IMR-90 (cell line): ENCODE measurements at regions not wholly inside any gene's neighbourhood (a gene's known extent, or its start where the extent isn't known, plus 50 kb on each side); places are given as distances from the start of the nearest gene placed in this dataset.

Experiments used
- ATAC-seq: fragments of 200-7000 bp; cut with Tn5 transposase; 2 replicates; pipeline ENCODE4 v1.9.1; 2020; ENCODE audit warnings: low read depth, mild to moderate bottlenecking, moderate library complexity
- BruUV-seq: library from RNA; stranded (reverse); fragments of 400-500 nt; replicated peaks from 2 replicates; lab custom pipeline; 2021; lab: Mats Ljungman, UMichigan
- CTCF ChIA-PET: fragments of 300-600 bp; formaldehyde crosslinking; extraction: SDS; loops from one replicate; lab custom pipeline; 2021; ENCODE audit warnings: antibody characterized with exemption; lab: Yijun Ruan, JAX
- POLR2A ChIA-PET: fragments of 300-600 bp; sonication (Branson Sonifier 250); formaldehyde crosslinking; loops from one replicate; lab custom pipeline; 2022; ENCODE audit warnings: antibody characterized with exemption; ENCODE audit not compliant: unreplicated experiment; lab: Charles Lee
- DNase-seq: peaks from one replicate; pipeline ENCODE4 v3.0.0; 2013
- H2AFZ ChIP-seq: replicated peaks from 2 replicates; pipeline ENCODE3; 2013; ENCODE audit warnings: low read length, mild to moderate bottlenecking; ENCODE audit not compliant: poor library complexity
- H2AK5ac ChIP-seq: 2 replicates; pipeline ENCODE4 v1.6.1; 2013; ENCODE audit warnings: low read depth, low read length, inconsistent platforms
- H2AK9ac ChIP-seq: replicated peaks from 2 replicates; pipeline ENCODE3; 2013; ENCODE audit warnings: mild to moderate bottlenecking, low read depth, low read length, moderate library complexity; ENCODE audit not compliant: poor library complexity
- H2BK120ac ChIP-seq: 2 replicates; pipeline ENCODE4 v1.6.1; 2013; ENCODE audit warnings: low read depth, low read length, inconsistent platforms
- H2BK15ac ChIP-seq: 3 replicates; pipeline ENCODE4 v1.6.1; 2013; ENCODE audit warnings: low read depth, low read length, inconsistent platforms
- H2BK20ac ChIP-seq: 2 replicates; pipeline ENCODE4 v1.6.1; 2013; ENCODE audit warnings: low read depth, mild to moderate bottlenecking, inconsistent platforms, low read length, moderate library complexity
- H2BK5ac ChIP-seq: 2 replicates; pipeline ENCODE4 v1.6.1; 2013; ENCODE audit warnings: mild to moderate bottlenecking, low read depth, low read length, inconsistent platforms; ENCODE audit not compliant: poor library complexity, severe bottlenecking
- H3K14ac ChIP-seq: replicated peaks from 2 replicates; pipeline ENCODE4 v1.6.1; 2013; ENCODE audit warnings: low read depth, low read length, inconsistent platforms
- H3K18ac ChIP-seq: 2 replicates; pipeline ENCODE4 v1.6.1; 2013; ENCODE audit warnings: low read depth, low read length, control low read depth
- H3K23ac ChIP-seq: 2 replicates; pipeline ENCODE4 v1.6.1; 2013; ENCODE audit warnings: low read depth, low read length, inconsistent platforms
- H3K27ac ChIP-seq: 2 replicates; pipeline ENCODE4 v1.5.1; 2013; ENCODE audit warnings: mild to moderate bottlenecking, control low read depth, low read length; ENCODE audit not compliant: insufficient read depth
- H3K27me3 ChIP-seq: 2 replicates; pipeline ENCODE4 v1.6.1; 2013; ENCODE audit warnings: low read length; ENCODE audit not compliant: control insufficient read depth, insufficient read depth
- H3K36me3 ChIP-seq: 2 replicates; pipeline ENCODE4 v1.6.1; 2013; ENCODE audit warnings: low read length, mixed read lengths; ENCODE audit not compliant: control insufficient read depth, insufficient read depth
- H3K4ac ChIP-seq: 2 replicates; pipeline ENCODE4 v1.6.1; 2013; ENCODE audit warnings: low read depth, low read length, inconsistent platforms
- H3K4me1 ChIP-seq: 2 replicates; pipeline ENCODE4 v1.6.1; 2013; ENCODE audit warnings: low read length, mixed read lengths; ENCODE audit not compliant: control insufficient read depth, insufficient read depth
- H3K4me2 ChIP-seq: 2 replicates; pipeline ENCODE4 v1.6.1; 2013; ENCODE audit warnings: low read depth, mild to moderate bottlenecking, control low read depth, low read length, moderate library complexity
- H3K4me3 ChIP-seq: 2 replicates; pipeline ENCODE4 v1.5.1; 2013; ENCODE audit warnings: low read depth, mild to moderate bottlenecking, control low read depth, low read length, moderate library complexity; ENCODE audit not compliant: insufficient read depth
- H3K56ac ChIP-seq: 2 replicates; pipeline ENCODE4 v1.6.1; 2013; ENCODE audit warnings: low read length, inconsistent platforms; ENCODE audit not compliant: insufficient read depth; ENCODE audit errors: extremely low read depth
- H3K79me1 ChIP-seq, 2 experiments: 2 replicates each; pipeline ENCODE4 v1.6.1; 2013; ENCODE audit warnings: low read length in 2 of 2, inconsistent platforms in 1 of 2, low read depth in 1 of 2
- H3K9ac ChIP-seq: 2 replicates; pipeline ENCODE4 v1.6.1; 2013; ENCODE audit warnings: low read depth, low read length, control low read depth
- H3K9me1 ChIP-seq: 2 replicates; pipeline ENCODE4 v1.6.1; 2013; ENCODE audit warnings: low read length, inconsistent platforms; ENCODE audit not compliant: insufficient read depth
- H3K9me3 ChIP-seq: 2 replicates; pipeline ENCODE4 v1.6.1; 2013; ENCODE audit warnings: low read length; ENCODE audit not compliant: control insufficient read depth, insufficient read depth
- H4K20me1 ChIP-seq: 2 replicates; pipeline ENCODE4 v1.6.1; 2013; ENCODE audit warnings: low read length, inconsistent platforms; ENCODE audit not compliant: insufficient read depth
- H4K5ac ChIP-seq: 2 replicates; pipeline ENCODE4 v1.6.1; 2013; ENCODE audit warnings: mild to moderate bottlenecking, low read depth, low read length, control low read depth
- H4K8ac ChIP-seq, 2 experiments: 2 replicates each; pipeline ENCODE4 v1.6.1; 2013; ENCODE audit warnings: low read depth in 2 of 2, low read length in 2 of 2, control low read depth in 1 of 2, inconsistent platforms in 1 of 2
- H4K91ac ChIP-seq: 2 replicates; pipeline ENCODE4 v1.6.1; 2013; ENCODE audit warnings: low read depth, low read length, inconsistent platforms; ENCODE audit not compliant: insufficient read depth
- CEBPB ChIP-seq: IDR thresholded peaks from 2 replicates; pipeline ENCODE4 v1.6.1; 2012; ENCODE audit warnings: low read depth, low read length, improper control_type of control experiment
- CHD1 ChIP-seq: IDR thresholded peaks from 2 replicates; pipeline ENCODE4 v1.6.1; 2012; ENCODE audit warnings: low read depth, low read length, improper control_type of control experiment
- WGBS, 2 experiments: methylation state at CpG; one replicate each; pipeline versions ENCODE4 v1.1.5 to v1.1.7; 2013; ENCODE audit warnings: missing lambda C conversion rate in 2 of 2; ENCODE audit not compliant: insufficient read length in 1 of 2; ENCODE audit errors: extremely low coverage in 2 of 2; 5-methylcytosine and 5-hydroxymethylcytosine counted together
- dilution Hi-C: fragments of 300-500 bp; cut with HindIII; formaldehyde crosslinking; loops from one replicate; pipeline ENCODE4 v1.14.3; 2018; ENCODE audit warnings: low sequenced_read_pairs; ENCODE audit not compliant: unreplicated experiment
- in situ Hi-C: fragments of 300-500 bp; cut with MboI; formaldehyde crosslinking; loops from 3 replicates; pipeline ENCODE4 v1.14.3; 2019; ENCODE audit warnings: low sequenced_read_pairs, inconsistent platforms, mixed read lengths
- intact Hi-C: fragments of 100-400 bp; cut with micrococcal nuclease; formaldehyde crosslinking; loops from 2 replicates; pipeline ENCODE4 v1.10.0; 2022

GRCh38 chr2:175855794-175856453 lies 146.1 kb downstream of the LNPK start:
- CTCF ChIA-PET, result no interaction called here

More at GRCh38 chr2:175855794-175856453, 146.1 kb downstream of the LNPK start:
- BruUV-seq, result no TSS peak
- in situ Hi-C loops (no loop called here), intact Hi-C loops (no loop called here), dilution Hi-C loops (no loop called here)
- Histone ChIP-seq H2BK5ac (peak overlapping the region; percentile 31), H3K9ac (no peak overlapping the region), H4K20me1 (no peaks in the 10 kb centered on the region), H4K91ac (no peak overlapping the region), H2AK9ac (no peak overlapping the region), H3K27me3 (no peaks in the 10 kb centered on the region), H3K14ac (no peak overlapping the region), H2BK15ac (peak overlapping the region; percentile 25; the same call in 1 of the 3 replicates), H2AFZ (peak overlapping the region; percentile 77), H2BK120ac (no peak overlapping the region), H3K56ac (no peak overlapping the region), H2BK20ac (peak overlapping the region; percentile 21; the same call in 1 of the 2 replicates), H3K23ac (no peak overlapping the region), H3K4me1 (no peaks in the 10 kb centered on the region), H2AK5ac (no peak overlapping the region), H3K4me3 (no peak overlapping the region), H3K27ac (no peak overlapping the region), H3K9me3 (no peaks in the 10 kb centered on the region), H3K9me1 (no peaks in the 10 kb centered on the region), H3K4ac (no peak overlapping the region), H4K8ac (0 out of 4 replicates have a peak overlapping the region, but pooled peaks of 1 of the 2 experiments have one; percentile 56), H3K36me3 (no peaks in the 10 kb centered on the region), H4K5ac (no peak overlapping the region), H3K18ac (peak overlapping the region; percentile 57; the same call in 1 of the 2 replicates), H3K79me1 (no peaks in the 10 kb centered on the region), H3K4me2 (peak overlapping the region; percentile 71; the same call in 1 of the 2 replicates)
- ATAC-seq (peak; percentile 67; the same call in 1 of the 2 replicates), DNase-seq (peak; percentile 45)
- POLR2A ChIA-PET, result no interaction called here
- TF ChIP-seq CHD1, result no peak
- 0 out of 2 replicates have a peak, but pooled peaks have one; percentile 15 for TF ChIP-seq CEBPB
- WGBS, 2 experiments, result 29% methylated on average over 1 of the region's 4 CpGs; no CpG with 5 or more reads in 1 of the 2 experiments
